Dedifferentiated amniotic fluid mesenchymal stem cell (primary cell): ENCODE measurements at regions not wholly inside any gene's neighbourhood (a gene's known extent, or its start where the extent isn't known, plus 50 kb on each side); places are given as distances from the start of the nearest gene placed in this dataset.

Experiments
- DNase-seq: peaks from one replicate; pipeline ENCODE4 v3.0.0-alpha.2; 2016; ENCODE audit errors: extremely low spot score

- DNase-seq: no peak
Measured at GRCh38 chr2:129112181-129112580, 793.5 kb upstream of the HS6ST1 start.

GRCh38 chr2:129113776-129114175, 795.1 kb upstream of the HS6ST1 start:
- no peak for DNase-seq

- DNase-seq: no peak
Measured at GRCh38 chr2:129117434-129117833, 798.8 kb upstream of the HS6ST1 start.

- DNase-seq: no peak
Measured at GRCh38 chr2:129118296-129118695, 799.6 kb upstream of the HS6ST1 start.

GRCh38 chr2:129129087-129129486, 810.4 kb upstream of the HS6ST1 start:
- no peak for DNase-seq

- DNase-seq: no peak
Measured at GRCh38 chr2:129133692-129134641, 815.3 kb upstream of the HS6ST1 start.

- DNase-seq: no peak
Measured at GRCh38 chr2:129135017-129135416, 816.3 kb upstream of the HS6ST1 start.

GRCh38 chr2:129139380-129139779, 820.7 kb upstream of the HS6ST1 start:
- DNase-seq: no peak

GRCh38 chr2:129142465-129142864, 823.8 kb upstream of the HS6ST1 start:
- no peak for DNase-seq

GRCh38 chr2:129144082-129144791, 825.6 kb upstream of the HS6ST1 start:
- no peak for DNase-seq

- DNase-seq: no peak
Measured at GRCh38 chr2:129152514-129152913, 827.0 kb upstream of the RAB6C start.

- no peak for DNase-seq
Measured at GRCh38 chr2:129160879-129161278, 818.6 kb upstream of the RAB6C start.

- DNase-seq: no peak
Measured at GRCh38 chr2:129164220-129164949, 815.1 kb upstream of the RAB6C start.

- no peak for DNase-seq
Measured at GRCh38 chr2:129165006-129165405, 814.5 kb upstream of the RAB6C start.

- no peak for DNase-seq
Measured at GRCh38 chr2:129167456-129167855, 812.0 kb upstream of the RAB6C start.

- no peak for DNase-seq
Measured at GRCh38 chr2:129170570-129170969, 808.9 kb upstream of the RAB6C start.

GRCh38 chr2:129174143-129174542, 805.3 kb upstream of the RAB6C start:
- no peak for DNase-seq

GRCh38 chr2:129175051-129175450, 804.4 kb upstream of the RAB6C start:
- DNase-seq: no peak

GRCh38 chr2:129176375-129176774, 803.1 kb upstream of the RAB6C start:
- no peak for DNase-seq

- no peak for DNase-seq
Measured at GRCh38 chr2:129178356-129178755, 801.1 kb upstream of the RAB6C start.

GRCh38 chr2:129179199-129179598, 800.3 kb upstream of the RAB6C start:
- no peak for DNase-seq

- no peak for DNase-seq
Measured at GRCh38 chr2:129180124-129180716, 799.2 kb upstream of the RAB6C start.
